ENCODE measurements at regions not wholly inside any gene's neighbourhood (a gene's known extent, or its start where the extent isn't known, plus 50 kb on each side); places are given as distances from the start of the nearest gene placed in this dataset.

- H3K4me3 ChIP-seq (ENCODE audit: low read depth, low read length) = no peak overlapping the region
- peak; percentile 4 for TF ChIP-seq CTCF (IDR thresholded peaks at IDR 0.05; ENCODE audit: low read depth, low read length, missing control alignments)
- no peak for DNase-seq (ENCODE audit: low read depth)
Measured at GRCh38 chr10:90579602-90580242, 278.1 kb downstream of the HTR7 start.

- TF ChIP-seq CTCF (IDR thresholded peaks at IDR 0.05; ENCODE audit: low read depth, low read length, missing control alignments) = no peak
- no peak for DNase-seq (ENCODE audit: low read depth)
- H3K4me3 ChIP-seq (ENCODE audit: low read depth, low read length) = no peak overlapping the region
Measured at GRCh38 chr10:90583416-90583815, 274.4 kb downstream of the HTR7 start.

GRCh38 chr10:90587081-90587491 is 270.8 kb downstream of the HTR7 start:
- no peak overlapping the region for H3K4me3 ChIP-seq (ENCODE audit: low read depth, low read length)
- no peak for DNase-seq (ENCODE audit: low read depth)
- TF ChIP-seq CTCF (IDR thresholded peaks at IDR 0.05; ENCODE audit: low read depth, low read length, missing control alignments) = no peak

- no peak for TF ChIP-seq CTCF (IDR thresholded peaks at IDR 0.05; ENCODE audit: low read depth, low read length, missing control alignments)
- DNase-seq (ENCODE audit: low read depth) = no peak
- no peak overlapping the region for H3K4me3 ChIP-seq (ENCODE audit: low read depth, low read length)
Measured at GRCh38 chr10:90587561-90587960, 270.3 kb downstream of the HTR7 start.

GRCh38 chr10:90588222-90588621 is 269.6 kb downstream of the HTR7 start:
- H3K4me3 ChIP-seq (ENCODE audit: low read depth, low read length) = no peak overlapping the region
- no peak for TF ChIP-seq CTCF (IDR thresholded peaks at IDR 0.05; ENCODE audit: low read depth, low read length, missing control alignments)
- no peak for DNase-seq (ENCODE audit: low read depth)

- DNase-seq (ENCODE audit: low read depth) = no peak
- no peak overlapping the region for H3K4me3 ChIP-seq (ENCODE audit: low read depth, low read length)
- no peak for TF ChIP-seq CTCF (IDR thresholded peaks at IDR 0.05; ENCODE audit: low read depth, low read length, missing control alignments)
Measured at GRCh38 chr10:90589825-90590224, 268.0 kb downstream of the HTR7 start.

GRCh38 chr10:90591629-90592028 is 266.2 kb downstream of the HTR7 start:
- no peak for DNase-seq (ENCODE audit: low read depth)
- H3K4me3 ChIP-seq (ENCODE audit: low read depth, low read length) = no peak overlapping the region
- no peak for TF ChIP-seq CTCF (IDR thresholded peaks at IDR 0.05; ENCODE audit: low read depth, low read length, missing control alignments)

Data from GM12864 (cell line).